ENCODE measurements at regions not wholly inside any gene's neighbourhood (a gene's known extent, or its start where the extent isn't known, plus 50 kb on each side); places are given as distances from the start of the nearest gene placed in this dataset.

DNA sequence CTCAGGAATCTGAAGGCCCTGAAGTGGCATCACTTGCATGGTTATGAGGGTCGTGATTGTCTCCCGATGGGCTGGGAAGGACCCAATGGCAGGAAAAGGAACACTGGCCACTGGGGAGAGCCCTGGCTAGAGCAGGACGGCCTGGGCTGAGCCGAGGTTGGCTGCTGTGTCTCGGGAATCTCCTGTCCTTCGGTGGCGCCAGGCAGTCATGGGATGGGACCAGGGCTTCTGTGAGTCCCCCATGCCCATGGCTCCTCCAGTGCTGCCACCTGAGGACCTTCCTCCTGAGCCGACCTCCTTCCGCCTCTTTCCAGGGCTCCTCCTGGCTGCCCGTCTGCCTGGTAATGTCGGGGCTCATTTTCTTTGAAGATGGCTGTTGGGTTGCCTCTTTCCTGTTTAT, 1394.0 kb downstream of the BRD1 start:
- TF ChIP-seq, protein P1, sequence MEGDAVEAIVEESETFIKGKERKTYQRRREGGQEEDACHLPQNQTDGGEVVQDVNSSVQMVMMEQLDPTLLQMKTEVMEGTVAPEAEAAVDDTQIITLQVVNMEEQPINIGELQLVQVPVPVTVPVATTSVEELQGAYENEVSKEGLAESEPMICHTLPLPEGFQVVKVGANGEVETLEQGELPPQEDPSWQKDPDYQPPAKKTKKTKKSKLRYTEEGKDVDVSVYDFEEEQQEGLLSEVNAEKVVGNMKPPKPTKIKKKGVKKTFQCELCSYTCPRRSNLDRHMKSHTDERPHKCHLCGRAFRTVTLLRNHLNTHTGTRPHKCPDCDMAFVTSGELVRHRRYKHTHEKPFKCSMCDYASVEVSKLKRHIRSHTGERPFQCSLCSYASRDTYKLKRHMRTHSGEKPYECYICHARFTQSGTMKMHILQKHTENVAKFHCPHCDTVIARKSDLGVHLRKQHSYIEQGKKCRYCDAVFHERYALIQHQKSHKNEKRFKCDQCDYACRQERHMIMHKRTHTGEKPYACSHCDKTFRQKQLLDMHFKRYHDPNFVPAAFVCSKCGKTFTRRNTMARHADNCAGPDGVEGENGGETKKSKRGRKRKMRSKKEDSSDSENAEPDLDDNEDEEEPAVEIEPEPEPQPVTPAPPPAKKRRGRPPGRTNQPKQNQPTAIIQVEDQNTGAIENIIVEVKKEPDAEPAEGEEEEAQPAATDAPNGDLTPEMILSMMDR (IDR thresholded peaks at IDR 0.05), result no peak
- TF ChIP-seq ZFX (IDR thresholded peaks at IDR 0.05; ENCODE audit: borderline replicate concordance), result no peak
- no peak overlapping the region for H3K27ac ChIP-seq

DNA sequence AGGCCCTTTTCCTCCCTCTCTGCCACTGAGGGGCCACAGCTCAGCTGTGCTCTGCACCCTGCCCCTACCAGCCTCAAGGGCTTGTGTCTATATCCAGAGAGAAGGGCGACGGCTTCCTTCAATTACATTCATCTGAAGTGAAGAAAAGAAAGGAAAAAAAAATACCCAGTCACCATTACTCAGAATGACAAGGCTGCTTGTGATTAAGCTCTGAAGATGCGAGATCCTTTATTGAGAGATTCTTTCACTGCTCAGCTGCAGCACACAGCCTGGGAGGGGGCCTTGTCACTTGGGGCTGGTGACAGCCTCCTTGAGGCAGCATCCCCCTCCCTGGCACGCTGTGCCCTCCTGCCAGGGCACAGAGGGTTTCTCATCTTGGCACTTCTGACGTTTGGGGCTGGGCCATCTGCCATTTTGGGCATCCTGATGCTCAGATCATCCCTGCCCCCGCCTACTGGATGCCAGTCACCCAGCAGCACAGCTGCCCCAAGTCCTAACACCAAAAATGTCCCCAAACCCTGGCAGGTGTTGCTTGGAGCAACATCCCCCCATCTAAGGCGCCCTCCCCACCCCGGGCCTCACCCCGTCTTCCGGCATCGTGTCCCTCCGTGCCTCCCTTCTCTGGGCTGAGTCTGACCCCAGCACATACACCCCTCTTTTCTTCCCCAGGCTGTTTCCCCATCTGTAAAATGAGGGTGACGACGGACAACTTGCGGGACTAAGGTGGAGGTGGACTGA, 1394.7 kb downstream of the BRD1 start:
- TF ChIP-seq, protein P1 (IDR thresholded peaks at IDR 0.05), result no peak
- no peak for TF ChIP-seq ZFX (IDR thresholded peaks at IDR 0.05; ENCODE audit: borderline replicate concordance)

DNA sequence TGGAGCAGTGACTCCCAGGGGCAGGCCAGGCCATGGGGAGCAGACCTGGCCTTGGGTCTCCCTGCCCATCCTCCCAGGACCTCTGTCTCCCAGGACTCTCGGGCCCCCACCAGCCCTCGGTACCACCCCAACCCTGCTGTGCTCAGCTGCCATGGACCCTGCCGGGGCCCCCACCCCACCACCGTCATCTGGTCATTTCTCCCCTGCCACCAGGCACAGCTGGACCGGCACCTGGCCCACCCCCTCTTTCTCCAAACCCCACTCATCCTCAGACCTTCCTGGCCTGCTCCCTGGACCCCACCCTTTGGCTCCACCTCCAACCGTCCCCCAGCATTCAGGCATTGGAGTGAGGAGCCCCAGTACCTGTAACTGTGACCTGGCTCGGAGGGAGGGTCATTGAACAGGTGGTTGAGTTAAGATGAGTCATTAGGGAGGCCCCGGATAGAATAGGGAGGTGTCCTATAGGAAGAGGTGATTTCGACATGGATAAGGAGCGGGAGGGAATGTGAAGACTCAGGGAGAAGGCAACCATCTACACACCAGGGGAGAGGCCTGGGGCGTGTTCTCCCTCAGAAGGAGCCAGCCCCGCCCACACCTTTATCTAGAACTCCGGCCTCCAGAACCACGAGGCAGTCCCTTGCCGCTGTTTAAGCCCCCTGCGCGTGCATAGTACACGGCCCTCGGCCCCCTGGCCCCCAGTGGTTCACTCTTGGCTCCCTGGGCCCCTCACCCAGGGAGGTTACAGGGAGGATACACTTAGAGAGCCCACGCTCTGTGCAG, 1395.9 kb downstream of the BRD1 start:
- TF ChIP-seq, protein P1 (IDR thresholded peaks at IDR 0.05), result no peak
- TF ChIP-seq ZFX (IDR thresholded peaks at IDR 0.05; ENCODE audit: borderline replicate concordance), result no peak

More for the DNA sequence above, 1394.7 kb downstream of the BRD1 start:
- H3K27ac ChIP-seq, result no peak overlapping the region

DNA sequence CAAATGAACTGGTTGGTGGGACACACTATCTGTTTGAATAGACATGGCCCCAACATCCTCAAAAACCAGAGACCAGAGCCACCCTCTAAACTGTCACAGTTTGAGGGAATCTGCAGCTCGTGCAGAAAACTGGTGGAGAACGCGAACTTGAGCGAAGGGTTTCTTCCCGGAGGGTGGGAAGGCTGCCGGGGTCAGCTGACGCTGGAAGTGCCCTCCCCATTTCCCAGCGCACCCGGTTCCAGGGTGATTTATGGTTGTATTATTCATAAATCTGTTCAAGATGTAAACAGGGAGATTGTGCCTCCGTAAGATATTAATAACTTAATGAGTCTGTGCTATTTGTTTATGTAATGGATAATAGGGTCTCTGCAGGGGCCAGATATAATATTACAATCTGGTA, 1396.7 kb downstream of the BRD1 start:
- no peak overlapping the region for H3K27ac ChIP-seq
- no peak for TF ChIP-seq ZFX (IDR thresholded peaks at IDR 0.05; ENCODE audit: borderline replicate concordance)
- TF ChIP-seq, protein P1 (IDR thresholded peaks at IDR 0.05), result no peak

More for the DNA sequence above, 1395.9 kb downstream of the BRD1 start:
- no peak overlapping the region for H3K27ac ChIP-seq

DNA sequence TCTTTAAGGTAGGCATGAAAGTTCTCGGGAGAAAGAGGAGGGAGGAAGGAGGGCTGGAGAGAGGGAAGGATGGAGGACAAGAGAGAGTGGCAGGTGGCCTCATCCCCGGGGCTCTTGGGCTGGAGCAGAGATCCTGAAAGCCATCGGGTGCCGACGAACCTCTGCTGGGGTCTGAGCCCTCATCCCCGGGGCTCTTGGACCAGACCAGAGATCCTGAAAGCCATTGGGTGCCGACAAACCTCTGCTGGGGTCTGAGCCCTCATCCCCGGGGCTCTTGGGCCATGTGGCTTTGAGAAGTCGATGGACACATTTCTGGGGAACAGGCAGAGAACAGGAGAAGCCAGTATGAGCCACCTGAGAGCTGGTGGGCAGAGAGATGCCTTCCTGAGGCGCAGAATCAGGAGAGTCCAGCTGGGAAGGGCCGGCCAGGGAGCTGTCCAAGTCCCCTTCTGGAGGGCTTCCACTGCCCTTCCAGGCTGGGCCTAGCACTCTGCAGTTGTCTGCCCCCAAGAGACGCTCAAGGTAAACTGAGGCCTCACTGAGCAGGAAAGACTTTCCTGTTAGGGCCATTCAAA, 1398.1 kb downstream of the BRD1 start:
- H3K27ac ChIP-seq, result no peak overlapping the region
- TF ChIP-seq, protein P1 (IDR thresholded peaks at IDR 0.05), result no peak
- no peak for TF ChIP-seq ZFX (IDR thresholded peaks at IDR 0.05; ENCODE audit: borderline replicate concordance)

DNA sequence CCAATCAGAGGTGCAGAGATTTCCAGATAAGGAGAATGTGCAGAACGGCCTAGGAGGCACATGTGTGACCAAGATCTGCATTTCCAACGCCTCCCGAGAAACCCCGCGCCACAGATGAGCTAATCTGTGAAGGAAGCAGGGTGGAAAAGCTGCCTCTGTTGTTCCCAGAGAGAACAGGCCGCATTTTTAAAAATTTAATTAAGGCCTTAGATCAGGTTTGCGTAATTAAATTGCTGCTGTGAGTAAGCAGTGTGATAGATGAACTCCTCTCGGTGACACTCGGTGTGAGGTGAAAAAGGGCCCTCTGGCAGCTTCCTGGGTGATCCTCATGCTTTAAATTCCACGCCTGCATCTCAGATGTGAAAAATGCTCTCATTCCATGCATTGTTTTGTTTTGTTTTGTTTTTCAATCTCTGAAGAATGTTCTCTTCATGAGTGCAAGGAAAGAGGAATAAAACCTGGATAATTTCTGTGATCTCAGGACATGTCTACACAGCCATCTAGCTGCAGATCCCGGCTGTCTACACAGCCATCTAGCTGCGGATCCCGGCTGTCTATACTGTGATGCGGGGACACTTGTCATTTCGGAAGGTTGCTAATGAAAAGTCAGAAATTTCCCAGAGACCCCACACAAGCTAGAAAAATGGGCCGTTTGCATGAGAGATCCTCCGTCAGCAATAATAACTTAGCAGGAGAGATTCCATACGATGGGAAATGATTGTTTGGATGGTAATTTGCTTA, 1398.9 kb downstream of the BRD1 start:
- TF ChIP-seq, protein P1 (IDR thresholded peaks at IDR 0.05), result no peak
- no peak for TF ChIP-seq ZFX (IDR thresholded peaks at IDR 0.05; ENCODE audit: borderline replicate concordance)
- no peak overlapping the region for H3K27ac ChIP-seq
